Osteoblast (primary cell): ENCODE measurements at regions not wholly inside any gene's neighbourhood (a gene's known extent, or its start where the extent isn't known, plus 50 kb on each side); places are given as distances from the start of the nearest gene placed in this dataset.
"Not testable (repeated sequence)": the region's sequence is repeated elsewhere in the genome, so short reads cannot be mapped to it uniquely, and the experiment has no call there.

Experiments used
- DNase-seq: peaks from one replicate; pipeline ENCODE4 v3.0.0; 2011; ENCODE audit warnings: low spot score, mixed read lengths; ENCODE audit not compliant: insufficient read length; ENCODE audit errors: missing footprints
- H2AFZ ChIP-seq: 2 replicates; pipeline ENCODE4 v1.6.0; 2011; ENCODE audit warnings: mild to moderate bottlenecking, low read length
- H3K27ac ChIP-seq: 2 replicates; pipeline ENCODE4 v1.5.1; 2011; ENCODE audit warnings: mild to moderate bottlenecking, low read depth, low read length, moderate library complexity
- H3K27me3 ChIP-seq: 2 replicates; pipeline ENCODE4 v1.6.0; 2012; ENCODE audit warnings: mild to moderate bottlenecking, control low read depth, inconsistent platforms, low read length, moderate library complexity; ENCODE audit not compliant: insufficient read depth
- H3K36me3 ChIP-seq: 2 replicates; pipeline ENCODE4 v1.5.1; 2011; ENCODE audit warnings: mild to moderate bottlenecking, low read length, control low read depth, moderate library complexity; ENCODE audit not compliant: insufficient read depth
- H3K4me1 ChIP-seq: 2 replicates; pipeline ENCODE4 v1.5.1; 2011; ENCODE audit warnings: mild to moderate bottlenecking, low read length, control low read depth, moderate library complexity; ENCODE audit not compliant: insufficient read depth
- H3K4me2 ChIP-seq: 2 replicates; pipeline ENCODE4 v1.6.0; 2011; ENCODE audit warnings: mild to moderate bottlenecking, low read length; ENCODE audit not compliant: insufficient read depth
- H3K4me3 ChIP-seq: fragments of 200-600 bp; sonication (generic); 3 replicates; pipeline ENCODE4 v1.5.1; 2012; ENCODE audit warnings: mild to moderate bottlenecking, low read length, inconsistent platforms; ENCODE audit not compliant: insufficient read depth
- H3K79me2 ChIP-seq: 2 replicates; pipeline ENCODE4 v1.6.0; 2012; ENCODE audit warnings: mild to moderate bottlenecking, low read length, control low read depth, inconsistent platforms; ENCODE audit not compliant: insufficient read depth
- H3K9me3 ChIP-seq: 2 replicates; pipeline ENCODE4 v1.5.1; 2011; ENCODE audit warnings: low read depth, low read length, control low read depth
- H4K20me1 ChIP-seq: 2 replicates; pipeline ENCODE4 v1.6.0; 2012; ENCODE audit warnings: mild to moderate bottlenecking, low read length, control low read depth; ENCODE audit not compliant: insufficient read depth
- CTCF ChIP-seq: IDR thresholded peaks from 2 replicates; pipeline ENCODE4 v1.5.1; 2011; ENCODE audit warnings: mild to moderate bottlenecking, low read depth, low read length, moderate library complexity; ENCODE audit errors: extremely low read depth

- not testable (repeated sequence) for H2AFZ ChIP-seq, DNase-seq, H3K4me3 ChIP-seq, H4K20me1 ChIP-seq, H3K27me3 ChIP-seq, H3K79me2 ChIP-seq, H3K9me3 ChIP-seq, H3K27ac ChIP-seq, H3K36me3 ChIP-seq, H3K4me2 ChIP-seq, H3K4me1 ChIP-seq
Measured at GRCh38 chr15:30735884-30736564, 110.1 kb downstream of the ARHGAP11B start.

- not testable (repeated sequence) for H3K27ac ChIP-seq, H3K4me1 ChIP-seq, H2AFZ ChIP-seq, DNase-seq, H3K4me2 ChIP-seq, H3K27me3 ChIP-seq, H3K36me3 ChIP-seq, H4K20me1 ChIP-seq, H3K9me3 ChIP-seq, H3K4me3 ChIP-seq, H3K79me2 ChIP-seq
Measured at GRCh38 chr15:30742796-30743195, 116.9 kb downstream of the ARHGAP11B start.

GRCh38 chr15:30749048-30749447 is 123.1 kb downstream of the ARHGAP11B start:
- H3K79me2 ChIP-seq, H3K9me3 ChIP-seq, H3K4me3 ChIP-seq, H4K20me1 ChIP-seq, H3K27ac ChIP-seq, H3K4me1 ChIP-seq, H3K4me2 ChIP-seq, H3K36me3 ChIP-seq, DNase-seq, H3K27me3 ChIP-seq, H2AFZ ChIP-seq: not testable (repeated sequence)

GRCh38 chr15:30755036-30755687 is 129.2 kb downstream of the ARHGAP11B start:
- H4K20me1 ChIP-seq, H3K9me3 ChIP-seq, DNase-seq, H2AFZ ChIP-seq, H3K27me3 ChIP-seq, H3K27ac ChIP-seq, H3K4me3 ChIP-seq, H3K4me1 ChIP-seq, H3K4me2 ChIP-seq, H3K79me2 ChIP-seq, H3K36me3 ChIP-seq: not testable (repeated sequence)
- TF ChIP-seq CTCF, result peak; percentile 6

GRCh38 chr15:30760633-30761032 is 134.7 kb downstream of the ARHGAP11B start:
- not testable (repeated sequence) for H3K36me3 ChIP-seq, H3K4me2 ChIP-seq, H3K27me3 ChIP-seq, H3K4me3 ChIP-seq, H3K9me3 ChIP-seq, DNase-seq, H3K79me2 ChIP-seq, H2AFZ ChIP-seq, H3K27ac ChIP-seq, H3K4me1 ChIP-seq, H4K20me1 ChIP-seq

GRCh38 chr15:30761365-30761764 is 135.4 kb downstream of the ARHGAP11B start:
- not testable (repeated sequence) for DNase-seq, H3K4me3 ChIP-seq, H3K36me3 ChIP-seq, H3K79me2 ChIP-seq, H3K4me2 ChIP-seq, H3K9me3 ChIP-seq, H3K27me3 ChIP-seq, H2AFZ ChIP-seq, H4K20me1 ChIP-seq, H3K4me1 ChIP-seq, H3K27ac ChIP-seq

- H3K4me1 ChIP-seq, H2AFZ ChIP-seq, H3K36me3 ChIP-seq, H3K79me2 ChIP-seq, H4K20me1 ChIP-seq, H3K27me3 ChIP-seq, DNase-seq, H3K4me3 ChIP-seq, H3K4me2 ChIP-seq, H3K27ac ChIP-seq, H3K9me3 ChIP-seq: not testable (repeated sequence)
Measured at GRCh38 chr15:30769390-30770124, 134.2 kb upstream of the FAN1 start.
